ENCODE measurements at regions not wholly inside any gene's neighbourhood (a gene's known extent, or its start where the extent isn't known, plus 50 kb on each side); places are given as distances from the start of the nearest gene placed in this dataset.

- H3K4me3 ChIP-seq (ENCODE audit: low read depth, low read length) = no peak overlapping the region
- TF ChIP-seq, protein P1, sequence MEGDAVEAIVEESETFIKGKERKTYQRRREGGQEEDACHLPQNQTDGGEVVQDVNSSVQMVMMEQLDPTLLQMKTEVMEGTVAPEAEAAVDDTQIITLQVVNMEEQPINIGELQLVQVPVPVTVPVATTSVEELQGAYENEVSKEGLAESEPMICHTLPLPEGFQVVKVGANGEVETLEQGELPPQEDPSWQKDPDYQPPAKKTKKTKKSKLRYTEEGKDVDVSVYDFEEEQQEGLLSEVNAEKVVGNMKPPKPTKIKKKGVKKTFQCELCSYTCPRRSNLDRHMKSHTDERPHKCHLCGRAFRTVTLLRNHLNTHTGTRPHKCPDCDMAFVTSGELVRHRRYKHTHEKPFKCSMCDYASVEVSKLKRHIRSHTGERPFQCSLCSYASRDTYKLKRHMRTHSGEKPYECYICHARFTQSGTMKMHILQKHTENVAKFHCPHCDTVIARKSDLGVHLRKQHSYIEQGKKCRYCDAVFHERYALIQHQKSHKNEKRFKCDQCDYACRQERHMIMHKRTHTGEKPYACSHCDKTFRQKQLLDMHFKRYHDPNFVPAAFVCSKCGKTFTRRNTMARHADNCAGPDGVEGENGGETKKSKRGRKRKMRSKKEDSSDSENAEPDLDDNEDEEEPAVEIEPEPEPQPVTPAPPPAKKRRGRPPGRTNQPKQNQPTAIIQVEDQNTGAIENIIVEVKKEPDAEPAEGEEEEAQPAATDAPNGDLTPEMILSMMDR (conservative IDR thresholded peaks at IDR 0.05; ENCODE audit: low read depth, low read length) = no peak
- no peak for DNase-seq (ENCODE audit: low read depth)
Measured at GRCh38 chr12:92404921-92405320, 259.3 kb upstream of the BTG1 start.

DNA sequence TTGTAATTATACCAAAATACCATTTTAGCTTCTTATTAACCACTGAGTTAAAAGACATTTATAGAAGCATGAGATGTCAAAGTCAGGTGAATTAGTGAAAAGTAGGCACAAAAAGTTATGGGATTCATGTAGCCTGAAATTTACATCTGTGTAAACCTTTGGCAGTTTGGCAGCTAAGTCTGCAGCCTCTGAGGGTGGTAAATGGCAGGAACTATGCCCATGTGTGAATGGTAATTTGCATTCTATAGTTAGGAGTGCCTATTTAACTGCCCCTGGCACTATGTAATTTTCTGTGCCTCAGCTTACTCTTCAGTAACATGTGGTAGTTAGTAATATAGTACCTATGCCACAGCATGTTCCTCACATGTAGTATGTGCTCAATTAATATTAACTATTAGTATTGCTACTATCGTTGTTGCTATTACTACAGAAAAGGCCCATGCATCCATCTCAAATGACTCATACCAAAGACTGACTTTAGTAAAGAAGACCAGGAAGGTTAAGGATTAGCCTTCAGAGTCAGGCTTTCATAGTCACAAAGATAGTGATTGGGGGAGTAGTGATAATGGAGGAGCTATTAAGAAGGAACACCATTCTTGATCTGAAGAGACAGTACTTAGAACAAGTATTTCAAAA, 258.7 kb upstream of the BTG1 start:
- no peak overlapping the region for H3K4me3 ChIP-seq (ENCODE audit: low read depth, low read length)
- TF ChIP-seq, protein P1 (conservative IDR thresholded peaks at IDR 0.05; ENCODE audit: low read depth, low read length) = no peak
- no peak for DNase-seq (ENCODE audit: low read depth)

GRCh38 chr12:92403210-92404175, 257.8 kb upstream of the BTG1 start:
- TF ChIP-seq, protein P1 (conservative IDR thresholded peaks at IDR 0.05; ENCODE audit: low read depth, low read length) = no peak
- H3K4me3 ChIP-seq (ENCODE audit: low read depth, low read length) = no peak overlapping the region
- DNase-seq (ENCODE audit: low read depth) = peak; percentile 12

- H3K4me3 ChIP-seq (ENCODE audit: low read depth, low read length) = no peak overlapping the region
- no peak for DNase-seq (ENCODE audit: low read depth)
- TF ChIP-seq, protein P1 (conservative IDR thresholded peaks at IDR 0.05; ENCODE audit: low read depth, low read length) = no peak
Measured at GRCh38 chr12:92402415-92402814, 256.8 kb upstream of the BTG1 start.

GRCh38 chr12:92400006-92400405, 254.4 kb upstream of the BTG1 start:
- TF ChIP-seq, protein P1 (conservative IDR thresholded peaks at IDR 0.05; ENCODE audit: low read depth, low read length) = no peak
- DNase-seq (ENCODE audit: low read depth) = no peak
- H3K4me3 ChIP-seq (ENCODE audit: low read depth, low read length) = no peak overlapping the region

DNA sequence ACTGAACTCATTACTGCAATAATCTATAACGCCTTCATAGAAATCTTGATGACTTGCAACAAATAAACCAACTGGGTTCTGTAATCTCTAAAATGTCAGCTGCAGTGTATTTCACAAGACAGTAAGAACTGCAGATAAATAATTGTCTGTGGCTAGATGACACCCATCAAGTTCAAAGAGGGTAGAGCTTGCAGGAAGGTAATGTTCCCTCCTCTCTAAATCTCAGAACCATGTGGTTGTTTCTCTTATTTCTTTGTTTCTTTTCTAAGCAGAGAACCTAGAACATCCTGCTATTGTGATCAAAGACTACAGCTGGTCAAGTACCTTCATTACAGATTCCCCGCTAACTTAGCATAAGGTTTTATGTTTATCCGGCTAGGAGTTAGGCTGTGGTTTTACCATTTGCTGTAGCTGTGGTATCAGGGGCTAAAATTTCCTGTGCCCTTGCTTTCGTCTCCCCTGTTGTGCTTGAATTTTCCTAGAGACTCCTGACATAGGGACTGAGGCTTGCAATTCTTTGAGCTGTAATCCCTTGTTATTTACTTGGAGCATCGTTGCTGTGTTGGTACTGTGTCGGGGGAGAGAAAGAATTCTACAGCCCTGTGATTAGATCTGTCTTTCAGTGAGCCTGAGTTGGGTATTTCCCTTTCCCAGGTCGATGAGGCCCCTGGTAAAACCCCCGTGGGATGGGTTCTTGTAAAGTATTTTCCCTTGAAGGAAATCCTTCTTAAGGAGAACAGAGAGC, 253.1 kb upstream of the BTG1 start:
- TF ChIP-seq, protein P1 (conservative IDR thresholded peaks at IDR 0.05; ENCODE audit: low read depth, low read length) = no peak

More for the DNA sequence above, 253.1 kb upstream of the BTG1 start:
- no peak for DNase-seq (ENCODE audit: low read depth)
- no peak overlapping the region for H3K4me3 ChIP-seq (ENCODE audit: low read depth, low read length)
